PC-3 (cell line): ENCODE measurements at regions not wholly inside any gene's neighbourhood (a gene's known extent, or its start where the extent isn't known, plus 50 kb on each side); places are given as distances from the start of the nearest gene placed in this dataset.

Experiments used
- EZH2phosphoT487 ChIP-seq: fragments of 300-600 bp; sonication (generic); IDR thresholded peaks from 2 replicates; pipeline ENCODE4 v1.6.1; 2018; ENCODE audit warnings: mild to moderate bottlenecking, antibody characterized with exemption, low read length, borderline replicate concordance
- TF ChIP-seq, protein P1 (sequence below): fragments of 300-600 bp; sonication (generic); conservative IDR thresholded peaks from 2 replicates; pipeline ENCODE4 v1.5.1; 2017; ENCODE audit warnings: antibody characterized with exemption, low read depth, mild to moderate bottlenecking, low read length

DNA sequence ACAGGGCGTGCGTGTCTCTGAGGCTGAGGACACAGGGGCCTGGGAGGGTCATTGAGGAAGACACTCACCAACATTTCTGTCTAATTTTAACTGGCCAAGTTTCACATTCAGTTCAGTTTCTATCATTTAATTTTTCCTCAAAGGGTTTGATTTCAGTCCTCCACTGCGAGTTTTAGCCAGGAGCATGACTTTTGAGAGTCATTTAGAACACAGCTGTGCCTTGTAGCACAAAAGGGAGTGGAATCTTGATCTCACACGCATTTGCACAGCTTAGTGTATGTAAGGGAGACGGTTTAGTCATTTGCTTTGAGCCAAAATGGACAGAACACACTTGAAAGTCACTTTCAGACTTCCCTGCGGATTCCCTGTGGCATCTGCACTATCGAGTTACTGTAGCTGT is 1090.8 kb downstream of the BCL11B start:
- TF ChIP-seq, protein P1, sequence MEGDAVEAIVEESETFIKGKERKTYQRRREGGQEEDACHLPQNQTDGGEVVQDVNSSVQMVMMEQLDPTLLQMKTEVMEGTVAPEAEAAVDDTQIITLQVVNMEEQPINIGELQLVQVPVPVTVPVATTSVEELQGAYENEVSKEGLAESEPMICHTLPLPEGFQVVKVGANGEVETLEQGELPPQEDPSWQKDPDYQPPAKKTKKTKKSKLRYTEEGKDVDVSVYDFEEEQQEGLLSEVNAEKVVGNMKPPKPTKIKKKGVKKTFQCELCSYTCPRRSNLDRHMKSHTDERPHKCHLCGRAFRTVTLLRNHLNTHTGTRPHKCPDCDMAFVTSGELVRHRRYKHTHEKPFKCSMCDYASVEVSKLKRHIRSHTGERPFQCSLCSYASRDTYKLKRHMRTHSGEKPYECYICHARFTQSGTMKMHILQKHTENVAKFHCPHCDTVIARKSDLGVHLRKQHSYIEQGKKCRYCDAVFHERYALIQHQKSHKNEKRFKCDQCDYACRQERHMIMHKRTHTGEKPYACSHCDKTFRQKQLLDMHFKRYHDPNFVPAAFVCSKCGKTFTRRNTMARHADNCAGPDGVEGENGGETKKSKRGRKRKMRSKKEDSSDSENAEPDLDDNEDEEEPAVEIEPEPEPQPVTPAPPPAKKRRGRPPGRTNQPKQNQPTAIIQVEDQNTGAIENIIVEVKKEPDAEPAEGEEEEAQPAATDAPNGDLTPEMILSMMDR: no peak
- TF ChIP-seq EZH2phosphoT487: no peak
